ENCODE measurements at regions not wholly inside any gene's neighbourhood (a gene's known extent, or its start where the extent isn't known, plus 50 kb on each side); places are given as distances from the start of the nearest gene placed in this dataset.
"Not testable (repeated sequence)": the region's sequence is repeated elsewhere in the genome, so short reads cannot be mapped to it uniquely, and the experiment has no call there.

DNA sequence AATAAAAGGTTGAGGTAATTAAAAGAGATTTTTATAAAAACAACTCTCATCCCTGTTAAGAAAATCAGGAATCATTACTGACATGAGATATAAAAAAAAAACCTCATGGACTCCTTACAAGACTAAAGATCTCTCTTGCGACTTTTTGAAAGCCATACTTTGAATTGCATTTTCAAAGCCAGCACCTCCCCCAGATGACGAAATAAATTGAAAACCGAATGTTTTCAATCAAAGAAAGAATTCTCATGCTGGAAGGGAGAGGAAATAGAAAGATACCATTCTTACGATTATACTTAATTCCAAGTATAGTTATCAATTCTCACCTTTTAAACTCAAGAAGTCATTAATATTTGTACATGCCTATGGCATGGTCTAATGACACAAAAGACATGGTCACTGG lies 452.3 kb downstream of the GJA1 start:
- Mint-ChIP-seq H3K4me3 (no peak overlapping the region), H3K4me1 (no peaks in the 10 kb centered on the region), H3K9me3 (peaks cover 6 to 13% of the 10 kb centered on the region in 2 donors), H3K27ac (no peak overlapping the region), H3K36me3 (no peaks in the 10 kb centered on the region), H3K27me3 (ENCODE audit: low read depth in 2 of 2) (no peaks in the 10 kb centered on the region)
- no peaks in the 10 kb centered on the region for H3K9me3 ChIP-seq (ENCODE audit: control insufficient read depth, insufficient read depth, low read length)
- TF ChIP-seq, protein P1, sequence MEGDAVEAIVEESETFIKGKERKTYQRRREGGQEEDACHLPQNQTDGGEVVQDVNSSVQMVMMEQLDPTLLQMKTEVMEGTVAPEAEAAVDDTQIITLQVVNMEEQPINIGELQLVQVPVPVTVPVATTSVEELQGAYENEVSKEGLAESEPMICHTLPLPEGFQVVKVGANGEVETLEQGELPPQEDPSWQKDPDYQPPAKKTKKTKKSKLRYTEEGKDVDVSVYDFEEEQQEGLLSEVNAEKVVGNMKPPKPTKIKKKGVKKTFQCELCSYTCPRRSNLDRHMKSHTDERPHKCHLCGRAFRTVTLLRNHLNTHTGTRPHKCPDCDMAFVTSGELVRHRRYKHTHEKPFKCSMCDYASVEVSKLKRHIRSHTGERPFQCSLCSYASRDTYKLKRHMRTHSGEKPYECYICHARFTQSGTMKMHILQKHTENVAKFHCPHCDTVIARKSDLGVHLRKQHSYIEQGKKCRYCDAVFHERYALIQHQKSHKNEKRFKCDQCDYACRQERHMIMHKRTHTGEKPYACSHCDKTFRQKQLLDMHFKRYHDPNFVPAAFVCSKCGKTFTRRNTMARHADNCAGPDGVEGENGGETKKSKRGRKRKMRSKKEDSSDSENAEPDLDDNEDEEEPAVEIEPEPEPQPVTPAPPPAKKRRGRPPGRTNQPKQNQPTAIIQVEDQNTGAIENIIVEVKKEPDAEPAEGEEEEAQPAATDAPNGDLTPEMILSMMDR (IDR thresholded peaks at IDR 0.05) = no peak
- no peaks in the 10 kb centered on the region for H3K4me1 ChIP-seq (ENCODE audit: control insufficient read depth, insufficient read depth, low read length)
- H3K4me3 ChIP-seq (ENCODE audit: low read length) = no peak overlapping the region
- no peak for DNase-seq
- intact Hi-C loops (cut with micrococcal nuclease) = no loop called here
- H3K27me3 ChIP-seq (ENCODE audit: control insufficient read depth, insufficient read depth, low read length) = no peaks in the 10 kb centered on the region
- WGBS (ENCODE audit: insufficient coverage) = no CpG with 5 or more reads among the region's 4 CpGs
- no peak for ATAC-seq
- no peak overlapping the region for H3K27ac ChIP-seq (ENCODE audit: low read length)
- no peaks in the 10 kb centered on the region for H3K36me3 ChIP-seq (ENCODE audit: control insufficient read depth, insufficient read depth, low read length)

GRCh38 chr6:121890307-121890910 lies 455.0 kb downstream of the GJA1 start:
- no peaks in the 10 kb centered on the region for H3K27me3 ChIP-seq (ENCODE audit: control insufficient read depth, insufficient read depth, low read length)
- Mint-ChIP-seq H3K27ac (no peak overlapping the region), H3K36me3 (no peaks in the 10 kb centered on the region), H3K4me1 (no peaks in the 10 kb centered on the region), H3K4me3 (no peak overlapping the region), H3K27me3 (ENCODE audit: low read depth in 2 of 2) (no peaks in the 10 kb centered on the region), H3K9me3 (peaks cover 6 to 10% of the 10 kb centered on the region in 2 donors)
- WGBS (ENCODE audit: insufficient coverage) = 0% methylated on average over 1 of the region's 2 CpGs
- no peaks in the 10 kb centered on the region for H3K36me3 ChIP-seq (ENCODE audit: control insufficient read depth, insufficient read depth, low read length)
- ATAC-seq (no peak), DNase-seq (no peak)
- no peak overlapping the region for H3K27ac ChIP-seq (ENCODE audit: low read length)
- intact Hi-C loops (cut with micrococcal nuclease) = no loop called here
- H3K4me3 ChIP-seq (ENCODE audit: low read length) = no peak overlapping the region
- TF ChIP-seq, protein P1 (IDR thresholded peaks at IDR 0.05) = no peak
- H3K4me1 ChIP-seq (ENCODE audit: control insufficient read depth, insufficient read depth, low read length) = no peaks in the 10 kb centered on the region
- H3K9me3 ChIP-seq (ENCODE audit: control insufficient read depth, insufficient read depth, low read length) = no peaks in the 10 kb centered on the region

DNA sequence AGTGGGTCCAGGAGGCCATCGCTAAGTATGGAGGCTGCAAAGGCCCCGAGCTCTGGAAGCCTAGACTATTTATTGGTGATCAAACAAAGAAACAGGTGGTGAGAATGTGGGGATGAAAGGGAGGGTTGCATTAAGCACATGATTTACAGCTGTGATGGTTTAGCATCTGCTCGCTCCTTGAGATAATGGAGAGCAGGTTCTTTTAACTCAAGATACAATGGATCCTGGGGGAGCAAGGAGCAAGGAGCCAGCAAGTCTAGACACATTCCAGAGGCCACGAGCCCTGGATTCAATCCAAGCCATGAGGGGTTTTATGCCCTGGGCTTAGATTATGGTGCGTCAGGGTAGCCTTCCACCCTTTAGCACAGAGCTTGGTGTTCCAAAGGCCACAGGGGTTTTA lies 460.3 kb downstream of the GJA1 start:
- H3K27me3 Mint-ChIP-seq (ENCODE audit: low read depth in 2 of 2); H3K27ac Mint-ChIP-seq; H3K9me3 Mint-ChIP-seq; H3K4me3 Mint-ChIP-seq; H3K36me3 ChIP-seq (ENCODE audit: control insufficient read depth, insufficient read depth, low read length); H3K4me1 Mint-ChIP-seq; H3K27me3 ChIP-seq (ENCODE audit: control insufficient read depth, insufficient read depth, low read length); DNase-seq; H3K36me3 Mint-ChIP-seq; H3K4me3 ChIP-seq (ENCODE audit: low read length); ATAC-seq; H3K4me1 ChIP-seq (ENCODE audit: control insufficient read depth, insufficient read depth, low read length); H3K27ac ChIP-seq (ENCODE audit: low read length); intact Hi-C loops (cut with micrococcal nuclease); H3K9me3 ChIP-seq (ENCODE audit: control insufficient read depth, insufficient read depth, low read length): not testable (repeated sequence)
- 58% methylated on average over 5 of the region's 5 CpGs for WGBS (ENCODE audit: insufficient coverage)

GRCh38 chr6:121896363-121896762 lies 460.9 kb downstream of the GJA1 start:
- TF ChIP-seq, protein P1 (IDR thresholded peaks at IDR 0.05) = no peak
- intact Hi-C loops (cut with micrococcal nuclease) = no loop called here
- peaks cover 2 to 3% of the 10 kb centered on the region in 2 donors for H3K9me3 Mint-ChIP-seq
- H3K4me3 Mint-ChIP-seq = no peak overlapping the region
- DNase-seq (no peak), ATAC-seq (no peak)
- no peak overlapping the region for H3K27ac ChIP-seq (ENCODE audit: low read length)
- WGBS (ENCODE audit: insufficient coverage) = no CpG with 5 or more reads among the region's 1 CpG
- H3K27me3 Mint-ChIP-seq (ENCODE audit: low read depth in 2 of 2) = no peaks in the 10 kb centered on the region
- H3K27ac Mint-ChIP-seq = no peak overlapping the region
- H3K9me3 ChIP-seq (ENCODE audit: control insufficient read depth, insufficient read depth, low read length) = no peaks in the 10 kb centered on the region
- no peaks in the 10 kb centered on the region for H3K27me3 ChIP-seq (ENCODE audit: control insufficient read depth, insufficient read depth, low read length)
- no peaks in the 10 kb centered on the region for H3K4me1 ChIP-seq (ENCODE audit: control insufficient read depth, insufficient read depth, low read length)
- H3K4me1 Mint-ChIP-seq = no peaks in the 10 kb centered on the region
- no peaks in the 10 kb centered on the region for H3K36me3 ChIP-seq (ENCODE audit: control insufficient read depth, insufficient read depth, low read length)
- no peaks in the 10 kb centered on the region for H3K36me3 Mint-ChIP-seq
- no peak overlapping the region for H3K4me3 ChIP-seq (ENCODE audit: low read length)
